Adrenal gland (tissue), 9 donors: ENCODE measurements at regions not wholly inside any gene's neighbourhood (a gene's known extent, or its start where the extent isn't known, plus 50 kb on each side); places are given as distances from the start of the nearest gene placed in this dataset.

Experiments used
- DNase-seq, 7 donors: peaks; one replicate each; pipeline ENCODE4 v3.0.0-alpha.2; 2019 to 2020
- H3K27ac ChIP-seq, 5 donors: fragments of 200-600 bp; sonication (generic) in 4 of 5; 1 replicate in 3 of 5; 2 replicates in 2 of 5; pipeline versions ENCODE4 v1.5.1 to v1.8.0; 2016 to 2020; ENCODE audit warnings: mild to moderate bottlenecking in 1 of 5
- H3K27me3 ChIP-seq: fragments of 200-600 bp; 2 replicates; pipeline ENCODE4 v1.8.0; 2021
- H3K36me3 ChIP-seq, 2 donors: fragments of 200-600 bp; replicated peaks in 1 of 2; 1 replicate in 1 of 2; 2 replicates in 1 of 2; pipeline versions ENCODE4 v1.5.1 to v1.8.0; 2018 to 2022
- H3K4me1 ChIP-seq, 2 donors: fragments of 200-600 bp; replicated peaks in 1 of 2; 1 replicate in 1 of 2; 2 replicates in 1 of 2; pipeline versions ENCODE4 v1.5.1 to v1.8.0; 2018 to 2021
- H3K4me3 ChIP-seq, 4 donors: fragments of 200-600 bp; sonication (generic) in 3 of 4; one replicate each; pipeline ENCODE4 v1.5.1; 2016 to 2018
- H3K9me3 ChIP-seq, 3 donors: fragments of 200-600 bp; sonication (generic) in 1 of 3; replicated peaks in 1 of 3; 1 replicate in 2 of 3; 2 replicates in 1 of 3; pipeline versions ENCODE4 v1.5.1 to v1.8.0; 2016 to 2021
- POLR2A ChIP-seq, 2 donors: fragments of 450-650 bp; IDR thresholded peaks; one replicate each; pipeline ENCODE4 v1.6.1; 2017; ENCODE audit warnings: antibody characterized with exemption in 2 of 2, mild to moderate bottlenecking in 2 of 2, moderate library complexity in 1 of 2
- WGBS, 4 donors: extraction: QIAGEN DNeasy Blood & Tissue Kit in 2 of 4; methylation state at CpG; one replicate each; pipeline versions ENCODE4 v1.1.5 to v1.1.7; 2013 to 2017; 5-methylcytosine and 5-hydroxymethylcytosine counted together
- intact Hi-C, 2 donors: fragments of 100-400 bp; cut with DNase I; formaldehyde crosslinking; loops; one replicate each; pipeline versions ENCODE4 v1.14.1 to v1.15.0; 2022 to 2023
- TF ChIP-seq, protein P1 (sequence below), 6 experiments: fragments of 450-650 bp in 4 of 6; fragments of 200-600 bp in 2 of 6; sonication (generic) in 1 of 6; IDR thresholded peaks; 1 replicate in 5 of 6; 2 replicates in 1 of 6; pipeline versions ENCODE4 v1.5.1 to v1.8.0; 2016 to 2021; ENCODE audit warnings: antibody characterized with exemption in 6 of 6, mild to moderate bottlenecking in 2 of 6, moderate library complexity in 1 of 6
- donor health status: healthy with polysubstance abuse.
- donor health status: Bipolar disorder and iron deficiency.
- donor health status: DM: yes; HTN: yes; CAD: no.
- donor health status: DM: no; HTN: no; CAD: no.
- donor health status: DM: no; HTN: no; CAD: no.

DNA sequence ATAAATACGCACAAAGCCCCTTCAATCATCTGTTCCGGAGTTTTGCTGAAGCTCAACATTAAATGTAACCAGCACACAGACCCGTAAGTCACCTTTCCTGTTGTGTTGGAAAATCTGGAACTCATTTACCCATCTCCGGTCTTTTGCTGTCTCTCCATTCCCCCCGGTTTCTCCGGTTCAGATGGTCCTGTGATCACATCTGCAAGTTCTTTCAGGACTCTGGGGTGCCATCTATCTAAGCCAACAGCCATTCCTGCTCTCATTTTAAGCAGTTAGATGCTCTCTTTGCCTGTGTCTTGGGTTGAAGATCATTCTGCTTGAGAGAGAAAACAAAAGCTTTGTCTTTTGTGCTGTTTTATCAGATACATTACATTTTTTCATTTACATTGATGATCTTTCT, 91.7 kb upstream of the TGIF1 start:
- no peaks in the 10 kb centered on the region for H3K36me3 ChIP-seq
- WGBS, 4 donors, result 76 to 86% (median 81%) methylated on average over 6 of the region's 6 CpGs
- H3K27me3 ChIP-seq, result no peaks in the 10 kb centered on the region
- DNase-seq, result no peak
- no peaks in the 10 kb centered on the region for H3K9me3 ChIP-seq
- no peak overlapping the region for H3K27ac ChIP-seq
- H3K4me3 ChIP-seq, result no peak overlapping the region
- TF ChIP-seq POLR2A (IDR thresholded peaks at IDR 0.05), result no peak
- TF ChIP-seq, protein P1, sequence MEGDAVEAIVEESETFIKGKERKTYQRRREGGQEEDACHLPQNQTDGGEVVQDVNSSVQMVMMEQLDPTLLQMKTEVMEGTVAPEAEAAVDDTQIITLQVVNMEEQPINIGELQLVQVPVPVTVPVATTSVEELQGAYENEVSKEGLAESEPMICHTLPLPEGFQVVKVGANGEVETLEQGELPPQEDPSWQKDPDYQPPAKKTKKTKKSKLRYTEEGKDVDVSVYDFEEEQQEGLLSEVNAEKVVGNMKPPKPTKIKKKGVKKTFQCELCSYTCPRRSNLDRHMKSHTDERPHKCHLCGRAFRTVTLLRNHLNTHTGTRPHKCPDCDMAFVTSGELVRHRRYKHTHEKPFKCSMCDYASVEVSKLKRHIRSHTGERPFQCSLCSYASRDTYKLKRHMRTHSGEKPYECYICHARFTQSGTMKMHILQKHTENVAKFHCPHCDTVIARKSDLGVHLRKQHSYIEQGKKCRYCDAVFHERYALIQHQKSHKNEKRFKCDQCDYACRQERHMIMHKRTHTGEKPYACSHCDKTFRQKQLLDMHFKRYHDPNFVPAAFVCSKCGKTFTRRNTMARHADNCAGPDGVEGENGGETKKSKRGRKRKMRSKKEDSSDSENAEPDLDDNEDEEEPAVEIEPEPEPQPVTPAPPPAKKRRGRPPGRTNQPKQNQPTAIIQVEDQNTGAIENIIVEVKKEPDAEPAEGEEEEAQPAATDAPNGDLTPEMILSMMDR (IDR thresholded peaks at IDR 0.05), result no peak
- intact Hi-C loops, result no loop called here
- no peaks in the 10 kb centered on the region for H3K4me1 ChIP-seq

DNA sequence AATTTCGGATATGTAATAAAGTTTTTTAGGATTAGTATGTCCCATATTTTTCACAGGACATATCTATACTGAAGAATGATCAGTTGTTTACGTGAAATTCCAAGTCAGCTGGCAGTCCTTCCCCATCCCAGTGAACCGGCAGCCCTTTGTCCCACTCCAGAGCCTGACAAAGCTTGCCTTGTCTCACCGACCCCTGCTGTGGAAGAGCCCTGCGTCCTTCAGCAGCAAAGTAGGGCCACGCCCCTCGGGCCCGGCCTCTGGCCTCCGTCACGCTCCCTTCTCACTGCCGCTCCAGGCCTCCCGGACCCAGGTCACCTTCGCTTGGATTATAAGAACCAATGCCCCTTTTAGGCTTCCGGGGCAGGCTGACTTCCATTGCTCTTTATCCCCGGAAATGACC, 89.8 kb upstream of the TGIF1 start:
- DNase-seq, result no peak
- no peaks in the 10 kb centered on the region for H3K27me3 ChIP-seq
- no peaks in the 10 kb centered on the region for H3K4me1 ChIP-seq
- H3K4me3 ChIP-seq, result no peak overlapping the region
- H3K36me3 ChIP-seq, result no peaks in the 10 kb centered on the region
- 83 to 90% (median 87%) methylated on average over 10 to 15 of the region's 15 CpGs for WGBS, 4 donors
- no peaks in the 10 kb centered on the region for H3K9me3 ChIP-seq
- TF ChIP-seq POLR2A (IDR thresholded peaks at IDR 0.05), result no peak
- TF ChIP-seq, protein P1 (IDR thresholded peaks at IDR 0.05), result no peak
- intact Hi-C loops, result no loop called here
- H3K27ac ChIP-seq, result no peak overlapping the region

DNA sequence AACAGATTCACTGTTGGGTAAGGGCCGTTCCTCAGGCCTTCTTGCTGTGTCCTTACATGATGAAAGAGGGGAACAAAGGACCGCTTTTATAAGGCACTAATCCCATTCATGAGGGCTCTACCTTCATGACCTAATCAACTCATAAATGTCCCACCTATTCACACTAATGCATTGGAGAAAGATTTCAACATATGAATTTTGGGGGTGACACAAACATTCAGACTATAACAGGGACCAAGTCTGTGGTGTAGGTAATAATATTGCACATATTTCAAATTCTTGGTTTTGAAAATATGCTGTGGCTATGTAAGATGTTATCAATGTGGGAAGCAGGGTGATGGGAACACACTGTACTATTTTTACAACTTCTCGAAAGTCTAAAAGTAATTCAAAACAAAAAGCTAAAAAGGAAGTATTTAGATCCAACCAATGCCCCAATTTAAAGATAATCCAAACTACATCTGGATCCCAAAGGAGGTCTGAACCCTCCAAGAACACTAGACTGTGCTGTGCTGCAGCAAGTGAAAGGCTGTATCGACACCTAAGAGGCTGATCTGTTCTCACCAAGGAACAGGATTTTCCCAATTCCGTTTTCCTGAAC, 82.4 kb upstream of the TGIF1 start:
- Histone ChIP-seq H3K4me1 (peaks cover 0 to 10% of the 10 kb centered on the region in 2 donors), H3K27me3 (no peaks in the 10 kb centered on the region), H3K9me3 (no peaks in the 10 kb centered on the region), H3K36me3 (no peaks in the 10 kb centered on the region), H3K4me3 (no peak overlapping the region), H3K27ac (no peak overlapping the region)
- 65 to 72% (median 67%) methylated on average over 5 of the region's 5 CpGs for WGBS, 4 donors
- no peak for TF ChIP-seq POLR2A (IDR thresholded peaks at IDR 0.05)
- TF ChIP-seq, protein P1 (IDR thresholded peaks at IDR 0.05), result no peak
- intact Hi-C loops, result no loop called here
- DNase-seq, result no peak

DNA sequence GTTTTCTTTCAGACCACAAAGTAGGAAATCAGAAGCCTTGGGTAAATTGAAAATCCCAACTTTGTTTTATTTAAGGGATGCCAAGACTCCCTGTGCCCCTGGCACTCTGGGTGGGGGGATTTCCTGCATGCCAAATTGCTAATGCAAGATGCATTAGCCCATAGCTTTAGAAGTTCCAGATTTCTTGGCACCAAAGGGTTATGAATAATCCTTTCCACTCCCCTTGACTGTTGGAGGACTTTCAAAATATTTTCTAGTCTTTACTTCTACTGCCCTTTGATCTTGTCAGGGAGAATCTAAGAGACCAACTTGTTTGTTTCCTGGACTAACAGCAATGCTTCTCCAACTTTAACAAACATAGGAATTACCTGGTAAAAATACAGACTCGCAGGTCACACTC, 81.8 kb upstream of the TGIF1 start:
- peak in 2 of 7 donors; percentile 13 to 43 for DNase-seq
- H3K36me3 ChIP-seq, result no peaks in the 10 kb centered on the region
- WGBS, 4 donors, result 54 to 69% (median 66%) methylated on average over 1 of the region's 1 CpG
- no peak for TF ChIP-seq POLR2A (IDR thresholded peaks at IDR 0.05)
- TF ChIP-seq, protein P1 (IDR thresholded peaks at IDR 0.05), result no peak
- H3K27me3 ChIP-seq, result no peaks in the 10 kb centered on the region
- peaks cover 0 to 10% of the 10 kb centered on the region in 2 donors for H3K4me1 ChIP-seq
- no peaks in the 10 kb centered on the region for H3K9me3 ChIP-seq
- intact Hi-C loops, result no loop called here
- peak overlapping the region in 1 of 5 donors; percentile 44 for H3K27ac ChIP-seq
- H3K4me3 ChIP-seq, result no peak overlapping the region
